ENCODE measurements at regions not wholly inside any gene's neighbourhood (a gene's known extent, or its start where the extent isn't known, plus 50 kb on each side); places are given as distances from the start of the nearest gene placed in this dataset.

DNA sequence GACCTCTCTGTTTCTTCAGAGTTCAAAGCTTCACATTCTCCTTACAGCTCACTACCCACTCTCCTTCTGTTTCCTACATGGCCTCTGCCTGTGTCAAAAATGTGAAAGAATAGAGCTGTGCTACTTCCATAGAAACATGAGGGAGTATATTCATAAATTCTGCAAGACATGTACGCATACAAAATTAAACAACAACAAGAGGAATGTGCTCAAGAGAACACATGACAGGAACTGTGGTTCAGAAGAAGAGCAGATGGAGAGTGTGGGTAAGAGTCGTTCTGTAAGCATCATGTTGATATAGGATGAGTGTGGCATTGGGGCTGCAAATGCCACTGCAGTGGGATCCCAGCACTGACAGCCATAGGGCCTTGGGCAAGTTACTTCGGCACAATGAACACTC, 266.6 kb upstream of the SASH1 start:
- no peaks in the 10 kb centered on the region for H3K36me3 ChIP-seq (ENCODE audit: control insufficient read depth, insufficient read depth, low read length)
- H3K4me1 Mint-ChIP-seq = no peaks in the 10 kb centered on the region
- WGBS, 2 experiments (ENCODE audit: insufficient coverage in 1 of 2, insufficient read length in 1 of 2) = 91 to 100% methylated on average over 1 to 3 of the region's 3 CpGs
- H3K9me3 ChIP-seq (ENCODE audit: control insufficient read depth, low read length) = peaks cover 4% of the 10 kb centered on the region
- no peak for TF ChIP-seq CTCF (conservative IDR thresholded peaks at IDR 0.05)
- H3K9me3 Mint-ChIP-seq = peaks cover 15% of the 10 kb centered on the region
- no peaks in the 10 kb centered on the region for H3K36me3 Mint-ChIP-seq (ENCODE audit: low read depth)
- no peaks in the 10 kb centered on the region for H3K4me1 ChIP-seq (ENCODE audit: control insufficient read depth, insufficient read depth, low read length)
- no peak overlapping the region for H3K4me3 Mint-ChIP-seq
- DNase-seq = no peak
- H3K27me3 Mint-ChIP-seq (ENCODE audit: insufficient read depth) = peaks cover 13% of the 10 kb centered on the region
- no peak overlapping the region for H3K27ac ChIP-seq (ENCODE audit: low read depth, low read length)
- no peak overlapping the region for H3K4me3 ChIP-seq (ENCODE audit: low read length)
- H3K9ac ChIP-seq (ENCODE audit: extremely low read depth, low read length, poor library complexity, severe bottlenecking) = no peak overlapping the region
- no peak overlapping the region for H3K27ac Mint-ChIP-seq
- H3K27me3 ChIP-seq (ENCODE audit: control insufficient read depth, insufficient read depth, low read length, poor library complexity, severe bottlenecking) = no peaks in the 10 kb centered on the region

DNA sequence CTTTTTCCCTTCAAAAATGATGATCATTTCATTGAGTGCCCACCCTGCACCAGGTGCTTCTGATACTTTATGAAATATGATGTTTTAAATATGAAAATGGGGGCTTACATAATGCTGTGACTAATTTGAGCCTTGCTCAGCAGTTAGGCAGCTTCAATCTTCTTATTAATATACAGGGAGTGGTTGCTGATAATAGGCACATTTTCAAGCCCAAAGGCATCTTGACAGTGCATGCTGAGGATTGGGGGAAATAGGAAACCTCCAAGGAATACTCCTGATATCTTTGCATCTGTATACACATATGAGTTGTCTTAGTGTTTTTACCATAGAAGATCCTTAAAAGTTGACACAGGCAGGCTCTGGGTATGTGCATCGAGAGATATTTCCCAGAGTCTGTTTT, 262.3 kb upstream of the SASH1 start:
- no peaks in the 10 kb centered on the region for H3K36me3 Mint-ChIP-seq (ENCODE audit: low read depth)
- H3K4me1 Mint-ChIP-seq = no peaks in the 10 kb centered on the region
- H3K27ac Mint-ChIP-seq = no peak overlapping the region
- Histone ChIP-seq H3K4me3 (ENCODE audit: low read length) (no peak overlapping the region), H3K9ac (ENCODE audit: extremely low read depth, low read length, poor library complexity, severe bottlenecking) (no peak overlapping the region), H3K27me3 (ENCODE audit: control insufficient read depth, insufficient read depth, low read length, poor library complexity, severe bottlenecking) (no peaks in the 10 kb centered on the region), H3K9me3 (ENCODE audit: control insufficient read depth, low read length) (no peaks in the 10 kb centered on the region), H3K36me3 (ENCODE audit: control insufficient read depth, insufficient read depth, low read length) (no peaks in the 10 kb centered on the region), H3K4me1 (ENCODE audit: control insufficient read depth, insufficient read depth, low read length) (no peaks in the 10 kb centered on the region), H3K27ac (ENCODE audit: low read depth, low read length) (no peak overlapping the region)
- WGBS, 2 experiments (ENCODE audit: insufficient coverage in 1 of 2, insufficient read length in 1 of 2) = 96 to 100% methylated on average over 1 of the region's 1 CpG
- no peaks in the 10 kb centered on the region for H3K9me3 Mint-ChIP-seq
- DNase-seq = no peak
- H3K4me3 Mint-ChIP-seq = no peak overlapping the region
- TF ChIP-seq CTCF (conservative IDR thresholded peaks at IDR 0.05) = no peak
- peaks cover 13% of the 10 kb centered on the region for H3K27me3 Mint-ChIP-seq (ENCODE audit: insufficient read depth)

DNA sequence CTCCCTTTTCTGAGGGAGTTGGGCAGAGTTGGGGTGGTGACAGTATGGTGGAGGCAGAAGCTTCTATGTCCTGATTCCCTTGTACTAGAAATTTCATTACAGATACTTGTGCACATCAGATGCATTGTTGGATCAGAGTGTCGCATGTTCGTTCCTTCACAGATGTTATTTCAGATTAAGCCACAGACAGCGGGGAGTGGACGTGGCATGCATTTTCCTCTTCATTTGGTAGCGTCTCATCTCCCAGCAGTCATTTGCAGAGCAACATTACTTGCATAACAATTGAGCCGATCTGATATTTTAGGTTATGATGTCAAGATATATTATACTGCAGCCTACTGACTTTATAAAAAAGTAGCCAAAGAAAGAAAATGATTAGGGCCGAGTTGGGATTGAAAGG, 261.6 kb upstream of the SASH1 start:
- no peak overlapping the region for H3K4me3 Mint-ChIP-seq
- Histone ChIP-seq H3K9ac (ENCODE audit: extremely low read depth, low read length, poor library complexity, severe bottlenecking) (no peak overlapping the region), H3K4me1 (ENCODE audit: control insufficient read depth, insufficient read depth, low read length) (no peaks in the 10 kb centered on the region), H3K27ac (ENCODE audit: low read depth, low read length) (no peak overlapping the region), H3K27me3 (ENCODE audit: control insufficient read depth, insufficient read depth, low read length, poor library complexity, severe bottlenecking) (no peaks in the 10 kb centered on the region), H3K9me3 (ENCODE audit: control insufficient read depth, low read length) (no peaks in the 10 kb centered on the region), H3K36me3 (ENCODE audit: control insufficient read depth, insufficient read depth, low read length) (no peaks in the 10 kb centered on the region), H3K4me3 (ENCODE audit: low read length) (no peak overlapping the region)
- WGBS, 2 experiments (ENCODE audit: insufficient coverage in 1 of 2, insufficient read length in 1 of 2) = 90 to 100% methylated on average over 5 to 7 of the region's 7 CpGs
- no peak for TF ChIP-seq CTCF (conservative IDR thresholded peaks at IDR 0.05)
- peaks cover 10% of the 10 kb centered on the region for H3K27me3 Mint-ChIP-seq (ENCODE audit: insufficient read depth)
- H3K36me3 Mint-ChIP-seq (ENCODE audit: low read depth) = no peaks in the 10 kb centered on the region
- DNase-seq = no peak
- no peaks in the 10 kb centered on the region for H3K9me3 Mint-ChIP-seq
- no peak overlapping the region for H3K27ac Mint-ChIP-seq
- H3K4me1 Mint-ChIP-seq = no peaks in the 10 kb centered on the region

Data from endodermal cell (in vitro differentiated cells).